SK-N-SH treated with all-trans-retinoic acid at 6 μM for 48 hours (cell line): ENCODE measurements at regions not wholly inside any gene's neighbourhood (a gene's known extent, or its start where the extent isn't known, plus 50 kb on each side); places are given as distances from the start of the nearest gene placed in this dataset.

Source experiments
- CREB5 ChIP-seq: fragments of 250-450 bp; sonication (Bioruptor Pico); IDR thresholded peaks from 2 replicates; pipeline ENCODE4 v1.5.1; 2020; ENCODE audit warnings: low read depth, mild to moderate bottlenecking, moderate library complexity
- CSDC2 ChIP-seq: fragments of 250-450 bp; sonication (Bioruptor Pico); IDR thresholded peaks from 2 replicates; pipeline ENCODE4 v1.5.0; 2020; ENCODE audit warnings: mild to moderate bottlenecking, moderate library complexity
- ESRRG ChIP-seq: fragments of 250-450 bp; sonication (Bioruptor Pico); IDR thresholded peaks from 2 replicates; pipeline ENCODE4 v1.6.1; 2021; ENCODE audit warnings: mild to moderate bottlenecking
- PPARA ChIP-seq: fragments of 250-450 bp; sonication (Bioruptor Pico); IDR thresholded peaks from 2 replicates; pipeline ENCODE4 v1.5.0; 2020; ENCODE audit warnings: mild to moderate bottlenecking, borderline replicate concordance
- ZC3H10 ChIP-seq: fragments of 250-450 bp; sonication (Bioruptor Pico); IDR thresholded peaks from 2 replicates; pipeline ENCODE4 v1.5.1; 2021; ENCODE audit warnings: mild to moderate bottlenecking, moderate library complexity
- ZFP3 ChIP-seq: fragments of 250-450 bp; sonication (Bioruptor Pico); IDR thresholded peaks from 2 replicates; pipeline ENCODE4 v1.5.0; 2020; ENCODE audit warnings: mild to moderate bottlenecking, moderate library complexity
- ZFP30 ChIP-seq: fragments of 450-650 bp; formaldehyde crosslinking; IDR thresholded peaks from 2 replicates; pipeline ENCODE4 v1.5.0; 2022; ENCODE audit warnings: mild to moderate bottlenecking, moderate library complexity
- TF ChIP-seq, protein P1 (sequence below): fragments of 250-450 bp; sonication (Bioruptor Pico); IDR thresholded peaks from 2 replicates; pipeline ENCODE4 v1.8.0; 2020; ENCODE audit warnings: mild to moderate bottlenecking, moderate library complexity, borderline replicate concordance

- TF ChIP-seq ZFP3 = no peak
- no peak for TF ChIP-seq ESRRG (CRISPR knock-in tag)
- TF ChIP-seq, protein P1, sequence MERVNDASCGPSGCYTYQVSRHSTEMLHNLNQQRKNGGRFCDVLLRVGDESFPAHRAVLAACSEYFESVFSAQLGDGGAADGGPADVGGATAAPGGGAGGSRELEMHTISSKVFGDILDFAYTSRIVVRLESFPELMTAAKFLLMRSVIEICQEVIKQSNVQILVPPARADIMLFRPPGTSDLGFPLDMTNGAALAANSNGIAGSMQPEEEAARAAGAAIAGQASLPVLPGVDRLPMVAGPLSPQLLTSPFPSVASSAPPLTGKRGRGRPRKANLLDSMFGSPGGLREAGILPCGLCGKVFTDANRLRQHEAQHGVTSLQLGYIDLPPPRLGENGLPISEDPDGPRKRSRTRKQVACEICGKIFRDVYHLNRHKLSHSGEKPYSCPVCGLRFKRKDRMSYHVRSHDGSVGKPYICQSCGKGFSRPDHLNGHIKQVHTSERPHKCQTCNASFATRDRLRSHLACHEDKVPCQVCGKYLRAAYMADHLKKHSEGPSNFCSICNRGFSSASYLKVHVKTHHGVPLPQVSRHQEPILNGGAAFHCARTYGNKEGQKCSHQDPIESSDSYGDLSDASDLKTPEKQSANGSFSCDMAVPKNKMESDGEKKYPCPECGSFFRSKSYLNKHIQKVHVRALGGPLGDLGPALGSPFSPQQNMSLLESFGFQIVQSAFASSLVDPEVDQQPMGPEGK (CRISPR knock-in tag) = no peak
- no peak for TF ChIP-seq ZFP30
- TF ChIP-seq CREB5 = no peak
- TF ChIP-seq PPARA = no peak
- TF ChIP-seq CSDC2 (CRISPR knock-in tag) = no peak
- TF ChIP-seq ZC3H10 (CRISPR knock-in tag) = no peak
Observed at GRCh38 chr9:81506941-81507864, 182.1 kb downstream of the TLE1 start.
